ENCODE measurements at regions not wholly inside any gene's neighbourhood (a gene's known extent, or its start where the extent isn't known, plus 50 kb on each side); places are given as distances from the start of the nearest gene placed in this dataset.
"Not testable (repeated sequence)": the region's sequence is repeated elsewhere in the genome, so short reads cannot be mapped to it uniquely, and the experiment has no call there.

DNA sequence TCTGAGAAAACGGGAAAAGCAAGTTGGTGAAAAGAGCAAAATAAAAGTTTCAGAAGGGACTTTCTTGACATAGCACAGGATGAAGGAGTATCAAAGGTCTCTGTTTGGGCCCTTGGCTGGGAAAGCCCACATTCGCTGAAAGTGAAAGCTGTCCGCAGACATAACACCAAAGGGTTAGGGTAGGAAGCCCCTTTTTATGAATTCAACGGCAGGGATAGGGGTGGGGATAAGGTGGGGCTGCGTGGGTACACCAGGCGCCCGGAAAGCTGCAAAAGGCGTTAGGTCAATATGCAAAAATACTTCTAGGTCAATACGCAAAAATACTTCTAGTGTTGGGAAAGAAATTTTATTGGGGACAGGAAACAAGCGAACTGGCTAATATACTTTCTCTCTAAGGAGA is 135.1 kb downstream of the OR2B2 start:
- peak overlapping the region; percentile 29 for H3K27ac Mint-ChIP-seq (ENCODE audit: low read depth, unreplicated experiment)
- no peak for DNase-seq (ENCODE audit: unreplicated experiment)
- peaks cover 9% of the 10 kb centered on the region for H3K36me3 Mint-ChIP-seq (ENCODE audit: insufficient read depth, unreplicated experiment)
- CTCF ChIA-PET: interaction anchor here (0.7 to 0.8 kb wide), 2 partner anchors 13 to 54 kb away, joined by 3 to 4 read pairs; no protein-coding TSS in a partner anchor
- intact Hi-C loops (cut with micrococcal nuclease): no loop called here
- H3K9me3 Mint-ChIP-seq (ENCODE audit: unreplicated experiment): no peaks in the 10 kb centered on the region
- no peaks in the 10 kb centered on the region for H3K27me3 Mint-ChIP-seq (ENCODE audit: insufficient read depth, unreplicated experiment)
- no TSS peak for BruUV-seq (replicated peaks)
- TF ChIP-seq, protein P1, sequence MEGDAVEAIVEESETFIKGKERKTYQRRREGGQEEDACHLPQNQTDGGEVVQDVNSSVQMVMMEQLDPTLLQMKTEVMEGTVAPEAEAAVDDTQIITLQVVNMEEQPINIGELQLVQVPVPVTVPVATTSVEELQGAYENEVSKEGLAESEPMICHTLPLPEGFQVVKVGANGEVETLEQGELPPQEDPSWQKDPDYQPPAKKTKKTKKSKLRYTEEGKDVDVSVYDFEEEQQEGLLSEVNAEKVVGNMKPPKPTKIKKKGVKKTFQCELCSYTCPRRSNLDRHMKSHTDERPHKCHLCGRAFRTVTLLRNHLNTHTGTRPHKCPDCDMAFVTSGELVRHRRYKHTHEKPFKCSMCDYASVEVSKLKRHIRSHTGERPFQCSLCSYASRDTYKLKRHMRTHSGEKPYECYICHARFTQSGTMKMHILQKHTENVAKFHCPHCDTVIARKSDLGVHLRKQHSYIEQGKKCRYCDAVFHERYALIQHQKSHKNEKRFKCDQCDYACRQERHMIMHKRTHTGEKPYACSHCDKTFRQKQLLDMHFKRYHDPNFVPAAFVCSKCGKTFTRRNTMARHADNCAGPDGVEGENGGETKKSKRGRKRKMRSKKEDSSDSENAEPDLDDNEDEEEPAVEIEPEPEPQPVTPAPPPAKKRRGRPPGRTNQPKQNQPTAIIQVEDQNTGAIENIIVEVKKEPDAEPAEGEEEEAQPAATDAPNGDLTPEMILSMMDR (IDR thresholded peaks at IDR 0.05; ENCODE audit: unreplicated experiment): no peak
- peaks cover 14% of the 10 kb centered on the region for H3K4me1 Mint-ChIP-seq (ENCODE audit: insufficient read depth, unreplicated experiment)
- POLR2A ChIA-PET: interaction anchor here (1.1 kb wide), 1 partner anchor 14 kb away, joined by 3 read pairs; no protein-coding TSS in a partner anchor
- H3K4me3 Mint-ChIP-seq (ENCODE audit: unreplicated experiment): no peak overlapping the region

DNA sequence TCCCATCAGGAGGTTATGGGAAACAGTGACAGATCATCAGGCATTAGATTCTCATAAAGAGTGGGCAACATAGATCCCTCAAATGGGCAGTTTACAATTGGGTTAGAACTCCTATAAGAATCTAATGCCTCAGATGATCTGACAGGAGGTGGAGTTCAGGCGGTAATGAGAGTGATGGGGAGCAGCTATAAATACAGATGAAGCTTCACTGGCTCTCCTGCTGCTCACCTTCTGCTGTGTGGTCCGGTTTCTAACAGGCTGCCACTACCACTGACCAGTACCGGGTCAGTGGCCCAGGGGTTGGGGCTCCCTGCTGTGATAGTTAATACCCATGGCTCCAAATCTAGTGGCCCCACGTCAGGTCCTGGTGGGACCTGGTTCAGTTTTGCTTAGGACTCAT is 135.7 kb downstream of the OR2B2 start:
- Mint-ChIP-seq H3K4me3 (ENCODE audit: unreplicated experiment) (no peak overlapping the region), H3K36me3 (ENCODE audit: insufficient read depth, unreplicated experiment) (peaks cover 9% of the 10 kb centered on the region), H3K27ac (ENCODE audit: low read depth, unreplicated experiment) (no peak overlapping the region), H3K4me1 (ENCODE audit: insufficient read depth, unreplicated experiment) (peaks cover 18% of the 10 kb centered on the region), H3K9me3 (ENCODE audit: unreplicated experiment) (no peaks in the 10 kb centered on the region), H3K27me3 (ENCODE audit: insufficient read depth, unreplicated experiment) (no peaks in the 10 kb centered on the region)
- ChIA-PET POLR2A (interaction anchor here (0.9 to 1.1 kb wide), 2 partner anchors 14 to 20 kb away, joined by 3 read pairs; no protein-coding TSS in a partner anchor), CTCF (interaction anchor here (0.6 to 1.0 kb wide), 3 partner anchors 121 to 488 kb away, joined by 3 read pairs; no protein-coding TSS in a partner anchor)
- no TSS peak for BruUV-seq (replicated peaks)
- TF ChIP-seq, protein P1 (IDR thresholded peaks at IDR 0.05; ENCODE audit: unreplicated experiment): no peak
- no peak for DNase-seq (ENCODE audit: unreplicated experiment)
- intact Hi-C loops (cut with micrococcal nuclease): no loop called here

DNA sequence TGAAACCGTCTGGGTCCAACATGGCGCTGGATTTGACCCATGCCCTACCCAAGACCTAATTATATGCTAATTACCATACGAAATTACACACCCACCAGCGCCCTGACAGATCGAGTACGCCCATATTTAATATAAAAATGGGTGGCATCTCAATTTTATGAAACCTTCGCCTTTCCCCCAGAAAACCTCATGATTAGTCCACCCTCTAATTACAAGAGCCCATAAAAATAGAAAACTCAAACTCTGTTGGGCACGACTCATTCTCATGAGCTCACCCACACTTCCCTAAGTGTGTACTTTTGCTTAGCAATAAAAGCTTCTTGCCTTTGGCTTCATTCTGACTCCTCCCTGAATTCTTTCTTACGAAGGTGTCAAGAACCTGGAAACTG is 136.4 kb downstream of the OR2B2 start:
- intact Hi-C loops (cut with micrococcal nuclease): no loop called here
- Mint-ChIP-seq H3K36me3 (ENCODE audit: insufficient read depth, unreplicated experiment) (peaks cover 9% of the 10 kb centered on the region), H3K9me3 (ENCODE audit: unreplicated experiment) (no peaks in the 10 kb centered on the region), H3K4me3 (ENCODE audit: unreplicated experiment) (no peak overlapping the region), H3K27ac (ENCODE audit: low read depth, unreplicated experiment) (no peak overlapping the region), H3K27me3 (ENCODE audit: insufficient read depth, unreplicated experiment) (no peaks in the 10 kb centered on the region), H3K4me1 (ENCODE audit: insufficient read depth, unreplicated experiment) (peaks cover 18% of the 10 kb centered on the region)
- no TSS peak for BruUV-seq (replicated peaks)
- ChIA-PET CTCF (interaction anchor here (0.6 to 1.0 kb wide), 3 partner anchors 122 to 487 kb away, joined by 3 read pairs; no protein-coding TSS in a partner anchor), POLR2A (interaction anchor here (0.6 to 0.9 kb wide), 2 partner anchors 20 to 645 kb away, joined by 3 read pairs; no protein-coding TSS in a partner anchor)
- DNase-seq (ENCODE audit: unreplicated experiment): no peak
- TF ChIP-seq, protein P1 (IDR thresholded peaks at IDR 0.05; ENCODE audit: unreplicated experiment): no peak

DNA sequence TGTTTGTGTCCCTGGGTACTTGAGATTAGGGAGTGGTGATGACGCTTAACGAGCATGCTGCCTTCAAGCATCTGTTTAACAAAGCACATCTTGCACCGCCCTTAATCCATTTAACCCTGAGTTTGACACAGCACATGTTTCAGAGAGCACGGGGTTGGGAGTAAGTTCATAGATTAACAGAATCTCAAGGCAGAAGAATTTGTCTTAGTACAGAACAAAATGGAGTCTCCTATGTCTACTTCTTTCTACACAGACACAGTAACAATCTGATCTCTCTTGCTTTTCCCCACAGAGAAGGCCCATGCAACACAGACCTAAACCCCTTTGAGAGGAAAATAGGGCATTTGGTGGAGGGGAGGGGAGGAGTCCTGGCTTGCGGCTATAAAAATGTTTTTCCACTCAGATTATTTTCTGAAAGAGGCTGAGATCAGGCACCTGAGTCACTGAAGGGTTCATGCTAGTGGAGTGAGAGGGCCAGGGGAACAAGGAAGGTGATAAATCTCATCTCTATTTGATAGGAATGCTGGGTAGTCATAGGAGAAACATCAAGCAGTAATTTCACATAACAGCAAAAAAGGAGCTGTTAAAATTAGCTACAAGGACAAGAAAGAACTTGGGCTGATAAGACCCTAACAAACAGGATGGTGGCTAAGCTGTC is 136.9 kb downstream of the OR2B2 start:
- H3K4me1 Mint-ChIP-seq (ENCODE audit: insufficient read depth, unreplicated experiment): peaks cover 18% of the 10 kb centered on the region
- H3K9me3 Mint-ChIP-seq (ENCODE audit: unreplicated experiment); H3K27ac Mint-ChIP-seq (ENCODE audit: low read depth, unreplicated experiment); BruUV-seq (replicated peaks); intact Hi-C loops (cut with micrococcal nuclease); DNase-seq (ENCODE audit: unreplicated experiment); H3K4me3 Mint-ChIP-seq (ENCODE audit: unreplicated experiment); H3K36me3 Mint-ChIP-seq (ENCODE audit: insufficient read depth, unreplicated experiment); H3K27me3 Mint-ChIP-seq (ENCODE audit: insufficient read depth, unreplicated experiment): not testable (repeated sequence)
- ChIA-PET CTCF (interaction anchor here (1.0 kb wide), 1 partner anchor 122 kb away, joined by 3 read pairs; no protein-coding TSS in a partner anchor), POLR2A (interaction anchor here (0.6 kb wide), 1 partner anchor 644 kb away, joined by 3 read pairs; no protein-coding TSS in a partner anchor)

DNA sequence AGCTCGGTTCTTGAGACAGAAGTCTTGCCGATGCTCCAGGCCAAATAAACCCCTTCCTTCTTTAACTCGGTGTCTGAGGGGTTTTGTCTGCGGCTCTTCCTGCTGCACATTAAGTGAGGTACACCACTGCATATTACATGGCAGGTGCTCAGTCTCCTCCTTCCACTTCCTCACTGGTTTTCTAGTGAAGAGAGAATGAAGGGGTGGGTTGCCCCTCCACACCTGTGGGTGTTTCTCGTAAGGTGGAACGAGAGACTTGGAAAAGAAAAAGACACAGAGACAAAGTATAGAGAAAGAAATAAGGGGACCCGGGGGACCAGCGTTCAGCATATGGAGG is 138.0 kb downstream of the OR2B2 start:
- H3K27me3 Mint-ChIP-seq (ENCODE audit: insufficient read depth, unreplicated experiment); CTCF ChIA-PET; BruUV-seq (replicated peaks); H3K27ac Mint-ChIP-seq (ENCODE audit: low read depth, unreplicated experiment); intact Hi-C loops (cut with micrococcal nuclease); POLR2A ChIA-PET; DNase-seq (ENCODE audit: unreplicated experiment); H3K4me3 Mint-ChIP-seq (ENCODE audit: unreplicated experiment); H3K9me3 Mint-ChIP-seq (ENCODE audit: unreplicated experiment); H3K36me3 Mint-ChIP-seq (ENCODE audit: insufficient read depth, unreplicated experiment): not testable (repeated sequence)
- H3K4me1 Mint-ChIP-seq (ENCODE audit: insufficient read depth, unreplicated experiment): peaks cover 18% of the 10 kb centered on the region

DNA sequence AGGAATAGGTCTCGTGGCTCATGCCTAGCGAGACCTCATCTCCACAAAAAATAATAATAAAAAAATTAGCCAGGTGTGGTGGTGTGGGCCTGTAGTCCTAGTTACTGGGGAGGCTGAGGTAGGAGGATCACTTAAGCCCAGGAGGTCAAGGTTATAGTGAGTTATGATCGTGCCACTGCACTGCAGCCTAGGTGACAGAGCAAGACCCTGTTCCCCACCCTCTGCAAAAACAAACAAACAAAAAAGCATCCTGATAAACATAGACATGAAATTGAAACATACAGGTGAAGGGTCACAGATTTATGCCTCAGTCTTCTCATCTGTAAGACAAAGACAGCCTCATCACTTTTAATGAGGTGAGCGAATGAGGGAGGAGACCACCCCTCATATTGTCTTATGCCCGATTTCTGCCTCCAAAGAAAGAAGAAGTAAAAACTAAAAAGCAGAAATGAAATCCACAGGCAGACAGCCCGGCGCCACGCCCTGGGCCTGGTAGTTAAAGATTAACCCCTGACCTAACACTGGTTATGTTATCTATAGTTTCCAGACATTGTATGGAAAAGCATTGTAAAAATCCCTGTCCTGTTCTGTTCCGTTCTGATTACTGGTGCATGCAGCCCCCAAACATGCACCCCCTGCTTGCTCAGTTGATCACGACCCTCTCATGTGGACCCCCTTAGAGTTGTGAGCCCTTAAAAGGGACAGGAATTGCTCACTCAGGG is 138.5 kb downstream of the OR2B2 start:
- ChIA-PET POLR2A (interaction anchor here (0.7 to 2.1 kb wide), 3 partner anchors 11 to 36 kb away, joined by 3 to 8 read pairs (median 5); a partner anchor contains a TSS), CTCF (interaction anchor here (1.0 to 2.7 kb wide), 6 partner anchors 8 to 586 kb away, joined by 7 to 25 read pairs (median 14); no protein-coding TSS in a partner anchor)
- H3K36me3 Mint-ChIP-seq (ENCODE audit: insufficient read depth, unreplicated experiment); intact Hi-C loops (cut with micrococcal nuclease); DNase-seq (ENCODE audit: unreplicated experiment); H3K4me3 Mint-ChIP-seq (ENCODE audit: unreplicated experiment); BruUV-seq (replicated peaks); H3K27ac Mint-ChIP-seq (ENCODE audit: low read depth, unreplicated experiment); H3K9me3 Mint-ChIP-seq (ENCODE audit: unreplicated experiment); H3K27me3 Mint-ChIP-seq (ENCODE audit: insufficient read depth, unreplicated experiment): not testable (repeated sequence)
- H3K4me1 Mint-ChIP-seq (ENCODE audit: insufficient read depth, unreplicated experiment): peaks cover 18% of the 10 kb centered on the region

Data from MCF 10A (cell line).